HPDE6-E6E7 (cell line): ENCODE measurements at regions not wholly inside any gene's neighbourhood (a gene's known extent, or its start where the extent isn't known, plus 50 kb on each side); places are given as distances from the start of the nearest gene placed in this dataset.

ENCODE experiments used
- DNase-seq: peaks from one replicate; pipeline ENCODE4 v3.0.0; 2011; ENCODE audit warnings: missing footprints; ENCODE audit errors: extremely low spot score

DNA sequence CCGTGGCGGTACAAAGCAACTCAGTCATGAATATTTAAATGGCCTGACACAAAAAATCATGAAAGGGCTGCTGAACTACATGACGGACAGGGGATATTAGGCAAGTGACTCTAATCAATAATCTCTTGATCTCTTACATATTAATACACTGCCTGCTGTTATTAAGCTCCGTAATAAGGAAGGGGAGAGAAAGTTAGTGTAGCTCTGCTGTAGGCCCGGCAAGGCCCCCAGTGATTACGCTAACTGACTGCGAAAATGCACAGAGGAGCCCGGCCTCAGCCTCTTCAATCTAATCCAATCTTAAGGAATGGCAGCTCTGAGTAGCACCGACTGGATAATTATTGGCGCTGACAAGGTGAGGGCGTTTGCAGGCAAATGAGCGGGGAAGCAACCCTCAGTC is 583.5 kb upstream of the MKI67 start:
- DNase-seq = no peak

DNA sequence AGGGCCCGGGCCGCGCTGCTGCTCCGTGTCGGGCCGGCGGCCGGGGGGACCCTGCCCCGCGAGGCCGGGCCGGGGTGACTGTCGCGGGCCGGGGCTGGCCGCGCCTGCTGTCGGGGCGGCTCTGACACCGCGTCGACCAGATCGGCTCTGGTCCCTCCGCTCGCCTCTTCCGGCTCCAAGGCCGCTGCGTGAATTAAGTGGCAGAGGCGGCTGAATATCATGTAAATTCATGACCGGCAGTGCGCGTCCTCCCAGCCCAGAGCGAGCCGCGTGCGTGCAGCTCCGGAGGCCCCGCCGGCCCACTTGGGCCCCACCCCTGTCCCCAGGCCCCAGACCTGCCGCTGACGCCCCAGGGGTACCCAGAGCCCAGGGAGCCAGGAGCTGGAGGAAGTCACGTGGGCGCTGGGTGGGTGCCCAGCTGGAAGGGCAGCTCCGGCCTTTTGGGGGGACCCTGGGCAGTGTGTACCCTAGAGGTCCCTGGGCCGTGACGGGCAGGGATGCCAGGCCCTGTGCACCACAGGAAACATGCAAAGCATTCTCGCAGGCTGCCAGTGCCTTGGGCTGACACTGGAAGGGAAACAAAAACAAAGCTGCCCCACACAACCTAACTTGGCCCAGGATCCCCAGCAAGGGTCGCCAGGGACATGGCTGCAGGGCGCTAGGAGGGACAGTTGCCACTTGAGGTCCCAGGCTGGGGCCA is 584.0 kb upstream of the MKI67 start:
- DNase-seq = no peak

DNA sequence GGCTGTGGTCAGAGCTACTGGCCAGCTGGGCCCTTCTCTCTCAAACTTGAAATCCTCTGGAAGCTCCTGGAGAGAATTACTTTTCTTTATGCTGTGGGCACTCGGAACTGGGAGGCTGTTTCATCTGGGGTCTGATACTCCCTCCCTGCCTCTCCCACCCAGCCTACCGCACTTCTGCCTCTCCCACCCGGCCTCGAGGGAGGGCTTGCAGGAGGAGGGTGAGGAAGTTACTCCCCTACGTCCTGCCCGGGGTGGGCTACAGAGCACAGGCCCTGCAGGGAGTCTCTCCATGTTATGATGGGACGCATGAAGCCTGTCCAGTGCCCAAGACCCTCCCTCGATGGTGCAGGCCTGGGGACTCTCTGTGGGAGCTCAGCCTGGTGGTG is 584.6 kb upstream of the MKI67 start:
- DNase-seq = no peak

DNA sequence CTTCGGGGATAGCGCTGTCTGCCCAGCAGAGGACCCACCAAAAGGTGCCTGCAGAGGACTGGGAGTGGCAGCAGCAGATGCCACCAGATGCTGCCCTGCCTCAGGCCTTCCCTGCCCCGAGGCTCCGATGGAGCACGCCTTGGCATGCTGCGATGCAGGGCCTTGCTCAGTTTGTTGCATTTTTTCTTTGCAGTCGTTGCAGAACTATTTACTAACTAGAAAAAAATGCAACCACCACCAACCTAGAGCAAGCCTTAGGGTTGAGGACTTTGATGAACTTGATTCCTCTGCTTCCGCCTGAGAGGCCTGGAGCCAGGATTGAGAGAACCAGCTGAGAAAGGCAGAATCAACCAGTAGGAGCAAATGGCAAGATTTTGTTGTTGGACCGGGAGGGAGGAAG is 585.6 kb upstream of the MKI67 start:
- DNase-seq = no peak

DNA sequence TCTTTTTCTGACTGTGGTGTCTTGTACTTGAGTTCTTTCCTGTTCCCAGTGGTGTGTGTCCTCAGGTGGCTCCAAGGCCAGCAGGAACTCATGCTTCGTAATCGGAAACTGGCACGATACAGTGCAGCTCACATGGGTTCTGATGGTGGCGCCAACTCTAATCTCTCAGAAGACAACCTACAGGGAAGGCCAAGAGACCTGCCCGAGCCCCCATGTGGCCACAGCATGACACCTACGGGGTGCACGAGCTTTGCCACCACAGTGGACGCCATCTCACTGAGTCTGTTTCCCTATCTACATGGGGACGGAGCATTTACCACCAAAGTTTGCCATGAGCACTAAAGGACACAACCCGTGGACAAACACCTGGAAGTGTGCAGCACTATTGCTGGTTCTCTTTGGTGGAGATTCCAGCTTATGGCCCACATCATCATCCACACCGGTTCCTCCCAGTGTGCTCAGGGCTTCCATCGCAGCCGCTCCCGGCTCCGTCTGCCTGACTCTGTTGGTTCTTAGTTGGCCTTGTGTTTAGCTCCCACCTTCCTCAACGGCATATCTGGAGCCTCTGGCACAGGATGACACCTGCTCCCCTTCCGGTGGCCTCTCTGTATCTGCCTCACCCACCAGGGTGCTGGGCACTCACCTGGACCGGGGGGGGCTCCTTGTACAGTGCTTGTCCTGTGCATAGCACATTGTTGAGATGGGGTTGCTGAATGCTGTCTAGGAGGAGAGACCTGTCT is 586.6 kb upstream of the MKI67 start:
- DNase-seq = no peak

DNA sequence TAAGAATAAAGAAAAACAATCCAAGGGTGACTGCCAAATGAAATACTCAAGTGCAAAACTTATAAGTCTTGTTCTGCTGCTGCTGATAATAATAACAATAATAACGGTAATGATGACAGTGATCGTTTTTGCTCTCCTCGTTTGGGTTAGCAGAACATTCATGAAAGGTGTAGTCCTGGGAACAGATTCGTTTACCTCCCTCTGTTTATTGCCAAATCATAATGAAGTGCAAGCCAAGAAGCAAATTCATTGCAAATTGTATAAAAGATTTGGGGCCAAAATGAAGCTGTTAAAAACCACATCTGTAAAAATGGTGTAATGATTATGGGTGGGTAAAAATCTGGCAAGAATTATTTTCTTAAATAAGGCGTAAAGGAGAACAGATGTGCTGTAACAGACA is 587.2 kb upstream of the MKI67 start:
- DNase-seq = no peak

DNA sequence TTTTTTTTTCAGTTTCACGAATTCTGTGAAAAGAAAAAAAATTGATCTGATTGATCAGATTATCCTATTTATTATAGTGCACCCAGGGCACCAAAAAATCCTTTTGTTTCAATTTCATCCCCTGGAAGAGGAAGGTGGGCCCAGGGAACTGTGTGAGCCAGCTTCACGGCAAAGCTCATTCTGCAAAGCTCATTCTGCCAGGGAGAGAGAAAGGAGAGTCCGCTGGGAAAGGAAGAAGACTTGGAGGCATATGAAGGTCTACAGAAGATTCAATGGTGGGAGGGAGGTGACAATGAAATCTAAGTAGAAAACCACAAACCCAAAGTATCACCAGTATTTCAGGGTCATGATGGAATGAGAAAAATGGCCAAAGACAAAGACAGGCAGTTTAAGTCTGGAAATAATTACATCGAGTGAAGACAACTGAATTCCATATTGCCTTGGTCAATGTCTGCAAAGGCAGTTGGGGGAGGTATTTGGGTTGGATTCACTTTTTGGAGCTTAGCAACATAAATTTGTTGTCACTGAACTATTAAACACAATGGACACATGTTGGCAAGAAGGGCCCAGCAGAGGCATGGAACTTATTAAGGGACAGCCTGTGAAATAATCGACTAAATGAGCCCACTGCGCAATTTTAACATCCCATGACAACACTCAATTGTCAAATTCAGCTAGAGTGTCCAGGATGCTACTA is 587.8 kb upstream of the MKI67 start:
- no peak for DNase-seq

DNA sequence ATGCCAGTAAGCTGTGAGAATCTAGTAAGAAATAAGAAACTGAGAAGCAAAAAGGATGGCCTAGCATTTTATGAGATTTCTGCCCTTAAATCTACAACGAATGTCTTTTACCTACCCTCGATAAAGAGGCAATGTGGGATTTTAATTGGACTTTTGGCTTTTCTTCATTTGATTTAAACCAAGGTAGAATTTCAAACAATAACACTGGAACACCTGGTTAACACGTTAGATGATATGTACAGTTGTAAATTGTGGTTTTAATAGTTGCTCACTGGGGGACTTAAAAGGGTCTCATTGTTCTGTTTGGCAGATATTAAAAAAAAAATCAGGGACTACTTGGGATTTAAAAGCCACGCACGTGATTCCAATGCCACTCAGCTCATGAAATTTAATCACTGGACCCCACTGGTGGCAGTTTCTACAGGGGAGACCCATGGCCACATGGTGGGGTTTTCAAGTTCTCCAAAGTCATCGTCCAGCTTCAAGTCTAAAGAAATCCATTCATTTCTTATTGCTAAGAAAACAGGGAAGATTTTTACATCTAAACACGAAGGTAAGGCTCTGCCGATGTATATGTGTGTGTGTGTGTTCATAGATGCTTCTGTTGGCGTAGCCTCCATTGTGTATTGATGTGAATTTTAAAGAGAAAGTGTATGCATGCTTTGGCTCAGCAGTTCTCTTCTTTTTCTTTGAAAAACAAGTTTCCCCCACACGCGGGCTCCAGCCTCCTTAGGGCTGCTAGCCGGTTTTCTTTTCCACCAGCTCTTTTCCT is 588.6 kb upstream of the MKI67 start:
- DNase-seq = no peak

DNA sequence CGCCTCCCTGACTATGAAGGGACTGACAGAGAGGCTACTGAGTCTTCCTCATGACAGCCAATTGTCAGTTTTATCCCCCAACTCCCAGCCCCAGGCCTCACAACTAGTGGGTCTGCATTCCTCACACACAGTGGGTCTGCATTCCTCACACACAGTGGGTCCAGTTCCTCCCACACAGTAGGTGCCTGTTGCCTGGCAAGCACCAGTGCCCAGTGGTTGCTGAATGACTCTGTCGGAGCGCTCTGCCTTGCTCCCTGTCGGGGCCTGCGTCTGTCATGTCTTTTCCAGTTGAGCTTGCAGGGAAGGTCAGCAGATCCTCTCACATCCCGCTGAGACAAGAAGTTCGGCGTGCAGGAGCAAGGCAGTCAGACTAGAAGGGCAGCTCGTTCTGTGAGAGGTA is 590.0 kb upstream of the MKI67 start:
- DNase-seq = no peak

DNA sequence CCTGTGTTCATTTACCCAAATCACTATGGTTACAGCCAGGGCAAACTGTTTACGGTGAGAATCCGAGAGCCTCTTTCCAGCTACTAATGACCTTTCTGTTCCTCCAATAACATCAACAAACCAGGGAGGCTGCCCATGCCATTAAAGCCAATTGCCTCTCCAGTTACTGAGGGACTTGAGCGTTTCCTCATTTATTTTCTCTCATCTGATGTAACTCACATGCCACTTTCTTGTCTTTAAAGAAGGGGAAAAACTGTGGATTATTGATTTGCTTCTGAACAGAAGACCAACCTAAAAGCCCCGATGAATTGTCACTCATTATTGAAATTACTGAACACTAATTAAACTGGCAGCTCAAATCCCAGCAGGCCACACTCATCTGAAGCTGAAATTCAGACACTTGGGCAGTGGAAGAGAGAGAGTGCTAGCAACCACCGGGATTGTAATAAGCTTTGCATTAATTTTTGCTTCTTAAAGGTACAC is 595.8 kb upstream of the MKI67 start:
- DNase-seq = no peak

DNA sequence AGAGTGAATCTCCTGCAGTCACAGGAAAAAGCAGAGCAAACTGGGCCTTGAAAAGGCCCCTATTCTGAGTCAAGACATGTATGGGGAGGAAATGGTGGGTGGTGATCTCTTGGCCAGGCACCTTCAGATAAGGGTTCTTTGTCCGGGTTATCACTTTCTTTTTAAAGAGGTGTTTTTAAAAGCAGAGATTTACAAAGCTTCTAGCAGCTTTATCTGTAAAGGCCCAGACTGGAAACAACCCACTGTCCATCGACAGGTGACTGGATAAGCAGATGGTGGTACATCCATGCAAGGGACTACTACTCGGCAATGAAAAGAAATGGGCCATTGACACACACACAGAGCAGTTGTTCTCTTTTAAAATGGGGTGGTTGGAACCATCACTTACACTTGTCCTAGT is 596.7 kb upstream of the MKI67 start:
- DNase-seq = no peak

DNA sequence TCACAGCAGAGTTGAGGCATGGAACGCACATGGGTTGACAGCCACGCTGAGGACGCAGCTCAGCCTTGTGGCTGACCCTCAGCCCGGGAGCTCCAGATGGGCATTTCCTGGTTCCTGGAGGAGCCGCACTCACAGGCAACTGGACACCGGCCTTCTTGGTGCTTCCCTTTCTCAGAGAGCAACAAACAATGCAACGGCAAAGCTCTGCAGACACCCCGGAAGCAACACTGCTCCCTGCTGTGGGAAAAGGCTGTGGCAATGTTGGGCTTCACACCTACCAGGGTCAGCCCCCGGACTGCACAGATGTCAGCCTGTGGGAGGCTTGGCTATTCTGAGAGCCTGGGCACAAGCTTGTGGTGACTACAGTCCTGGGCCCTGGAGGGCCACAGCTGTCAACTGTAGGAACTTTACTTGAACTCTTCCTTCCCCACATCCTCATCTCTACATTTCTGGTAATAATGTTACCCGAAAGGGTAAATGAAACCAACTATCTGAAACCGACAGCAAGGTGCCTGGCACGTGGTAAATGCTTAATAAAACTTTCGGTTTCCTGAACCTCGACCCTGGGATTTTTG is 597.5 kb upstream of the MKI67 start:
- DNase-seq = no peak

DNA sequence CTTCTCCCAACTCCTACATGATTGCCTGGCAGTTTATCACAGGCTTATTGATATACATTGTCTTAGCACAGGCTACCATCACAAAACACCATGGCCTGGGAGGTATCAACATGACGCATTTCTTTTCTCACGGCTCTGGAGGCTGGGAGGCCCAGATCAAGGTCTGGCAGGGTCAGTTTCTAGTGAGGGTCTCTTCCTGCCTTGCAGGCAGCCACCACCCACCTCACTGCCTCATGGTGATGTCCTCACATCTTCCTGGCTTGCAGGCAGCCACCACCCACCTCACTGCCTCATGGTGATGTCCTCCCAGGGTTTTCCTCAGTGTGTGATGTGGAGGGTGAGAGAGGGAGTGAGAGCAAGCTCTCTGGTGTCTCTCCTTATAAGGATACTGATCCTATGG is 599.3 kb upstream of the MKI67 start:
- no peak for DNase-seq

DNA sequence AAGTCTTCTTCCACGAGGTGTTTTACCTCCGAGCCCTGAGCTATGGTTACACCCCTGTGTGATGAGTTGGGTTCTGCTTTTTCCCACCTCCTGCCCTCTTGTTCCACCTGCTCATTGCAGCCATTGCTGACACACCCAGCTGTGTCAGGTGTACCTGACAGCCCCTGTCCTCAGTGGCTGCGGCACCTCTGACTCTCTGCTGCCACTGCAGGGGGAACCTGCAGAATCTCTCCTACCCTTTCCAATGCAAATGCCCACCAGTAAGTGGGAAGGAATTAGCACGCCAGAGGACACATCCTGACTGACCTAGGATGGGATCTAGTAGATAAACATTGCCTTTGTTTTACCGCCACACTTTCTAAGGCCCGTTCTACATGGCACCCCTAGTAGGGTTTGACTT is 600.9 kb upstream of the MKI67 start:
- DNase-seq = no peak

DNA sequence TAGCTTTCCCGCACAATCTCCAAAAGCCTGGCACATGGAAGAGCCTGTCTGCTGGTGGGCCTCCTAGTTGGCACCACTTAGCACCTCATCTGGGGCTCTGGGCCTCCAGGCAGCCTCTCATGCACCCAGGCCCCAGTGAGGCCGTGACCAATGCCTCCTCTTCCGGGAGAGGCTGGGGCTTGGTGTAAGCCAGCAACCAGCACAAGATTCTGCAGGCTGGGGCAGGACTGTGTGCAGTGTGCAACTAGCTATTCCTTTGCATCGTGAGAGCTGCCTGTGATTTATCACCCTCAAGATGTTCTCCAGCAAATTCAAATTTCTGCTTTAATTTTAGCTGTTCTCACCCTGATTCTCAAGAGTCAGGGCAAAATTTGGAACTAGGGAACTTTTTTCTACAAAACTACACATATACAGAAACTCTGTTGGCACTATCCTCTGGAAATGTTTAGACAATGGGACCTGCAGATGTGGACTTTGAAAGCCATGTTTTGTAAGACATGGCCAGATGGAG is 603.7 kb upstream of the MKI67 start:
- DNase-seq = no peak

DNA sequence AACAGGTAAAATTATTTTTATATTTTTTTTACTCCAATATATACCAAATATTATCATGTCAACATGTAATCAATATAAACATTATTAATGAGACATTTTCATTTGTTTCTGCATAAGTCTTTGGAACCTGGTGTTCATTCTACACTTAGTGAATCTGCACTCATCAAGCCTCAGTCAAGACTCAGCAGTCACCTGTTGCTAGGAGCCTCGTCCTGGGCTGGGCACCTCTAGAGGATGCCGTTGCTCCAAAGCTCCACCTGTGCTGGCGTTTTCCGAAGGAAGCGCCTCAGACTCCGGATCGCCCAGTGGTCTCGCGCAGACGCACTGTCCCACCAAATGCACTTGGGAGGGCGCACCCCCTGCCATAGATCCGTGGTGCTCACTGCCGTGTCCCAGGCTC is 604.7 kb upstream of the MKI67 start:
- no peak for DNase-seq

DNA sequence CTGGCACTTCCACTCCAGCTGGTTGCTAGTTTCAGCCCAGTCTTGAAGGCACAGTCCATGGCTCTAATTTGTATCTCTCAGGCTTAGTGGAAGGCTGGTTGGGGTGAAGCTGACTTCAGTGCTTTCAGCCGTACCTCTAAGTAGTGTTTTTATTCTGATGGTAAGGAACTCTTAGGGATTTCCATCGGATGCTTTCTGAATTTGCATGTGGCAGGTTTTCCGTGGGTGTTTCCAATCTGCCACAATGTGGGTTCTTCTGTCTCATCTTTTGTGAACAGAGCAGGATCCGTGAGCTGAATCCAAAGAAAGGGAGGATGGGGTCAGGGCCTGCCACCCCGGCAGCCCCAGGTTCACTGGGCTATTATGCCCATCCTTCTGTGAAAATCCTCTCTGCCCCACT is 607.9 kb upstream of the MKI67 start:
- DNase-seq = no peak

DNA sequence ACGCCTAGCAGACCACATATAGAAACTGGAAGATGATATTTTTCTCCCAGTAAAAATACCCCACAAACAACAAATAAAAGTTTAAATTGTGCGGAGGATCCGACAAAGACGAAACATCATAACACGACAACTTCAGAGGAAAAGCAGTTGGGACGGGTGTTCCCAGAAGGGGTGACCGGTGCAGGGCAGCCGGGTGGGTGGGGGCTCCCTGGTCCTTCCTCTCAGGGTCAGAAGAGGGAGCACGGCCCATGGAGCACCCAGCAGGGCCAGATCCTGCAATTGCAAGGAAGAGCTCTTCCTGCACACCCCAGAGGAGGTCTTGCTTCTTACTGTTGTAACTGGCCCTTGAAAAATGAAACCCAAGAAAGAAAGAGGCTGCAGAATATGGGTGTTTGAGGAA is 608.5 kb upstream of the MKI67 start:
- no peak for DNase-seq

DNA sequence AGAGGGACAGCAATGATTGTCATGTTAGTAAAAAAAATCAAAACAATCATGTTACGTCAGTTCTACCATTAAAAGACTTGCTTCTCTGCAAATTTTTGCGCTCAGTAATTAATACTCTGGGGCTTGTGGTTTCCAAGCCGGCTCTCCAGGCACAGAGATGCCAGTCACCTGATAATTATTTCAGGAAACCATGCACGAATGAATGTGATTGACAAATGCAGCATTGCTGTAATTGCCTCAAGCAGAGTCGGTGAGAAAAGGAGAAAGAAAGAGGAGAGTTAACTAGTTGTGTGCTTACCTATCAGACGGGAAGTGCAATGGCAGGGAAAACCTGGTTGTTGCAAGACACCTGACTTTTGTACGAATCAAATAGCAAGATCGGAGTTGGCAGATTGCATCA is 609.8 kb upstream of the MKI67 start:
- no peak for DNase-seq

DNA sequence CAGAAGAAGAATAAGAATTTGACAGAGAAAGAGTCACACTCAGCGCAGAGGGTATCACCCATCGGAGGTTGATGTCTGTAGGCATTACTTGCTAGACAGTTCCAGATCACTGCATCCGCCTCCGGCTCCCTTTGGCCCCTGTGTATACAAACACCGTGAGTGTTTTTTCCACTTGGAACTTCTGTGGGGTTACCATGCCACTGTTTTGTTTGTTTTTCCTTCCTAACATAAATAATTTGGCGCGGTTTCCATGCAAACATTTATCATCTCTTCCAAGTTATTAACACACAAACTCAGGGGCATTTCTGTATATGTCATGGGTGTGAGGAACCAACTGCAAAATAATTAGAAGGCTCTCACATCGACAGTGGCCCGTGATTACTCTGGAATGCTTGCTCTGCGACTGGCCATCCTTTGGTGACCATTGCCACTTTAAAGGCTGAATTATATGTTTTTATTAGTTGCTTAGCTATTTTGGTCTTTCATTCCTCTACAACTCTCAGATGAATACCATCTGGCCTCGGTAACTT is 612.2 kb upstream of the MKI67 start:
- DNase-seq = no peak

DNA sequence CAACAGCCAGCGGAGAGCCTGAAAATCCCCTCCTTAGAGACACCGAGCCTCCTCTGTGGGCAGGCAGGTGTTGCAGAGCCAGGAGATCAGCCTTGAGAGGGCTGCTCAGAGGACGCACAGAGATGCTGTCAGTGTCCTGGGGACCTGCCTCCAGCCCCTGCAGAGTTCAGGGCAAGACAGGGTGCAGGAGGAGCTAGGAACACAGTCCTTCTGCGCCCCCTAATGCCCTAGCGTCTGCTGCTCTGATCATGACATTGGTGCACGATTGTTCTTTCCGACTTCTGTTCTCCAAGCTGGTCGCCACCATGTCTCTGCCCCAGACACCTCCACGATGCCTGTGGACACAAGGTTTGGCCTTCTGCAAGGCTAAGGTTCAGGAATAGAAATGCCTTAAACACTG is 613.7 kb upstream of the MKI67 start:
- no peak for DNase-seq
